ENCODE measurements at regions not wholly inside any gene's neighbourhood (a gene's known extent, or its start where the extent isn't known, plus 50 kb on each side); places are given as distances from the start of the nearest gene placed in this dataset.

GRCh38 chr16:73172973-73173709 is 125.2 kb upstream of the ZFHX3 start:
- Histone ChIP-seq H3K4me2 (ENCODE audit: low read length) (peak overlapping the region; percentile 46), H3K27ac (ENCODE audit: low read length) (no peak overlapping the region), H3F3A (ENCODE audit: low read length, unreplicated experiment) (no peaks in the 10 kb centered on the region), H3K9me3 (ENCODE audit: low read length) (no peaks in the 10 kb centered on the region), H3K9ac (ENCODE audit: low read length) (no peak overlapping the region), H3K36me3 (ENCODE audit: low read depth, low read length) (no peaks in the 10 kb centered on the region), H2AFZ (ENCODE audit: low read length) (no peak overlapping the region; the same call in none of the 2 replicates), H3K79me2 (ENCODE audit: low read length) (no peaks in the 10 kb centered on the region), H3K27me3 (ENCODE audit: low read length) (no peaks in the 10 kb centered on the region), H4K20me1 (ENCODE audit: low read length) (no peaks in the 10 kb centered on the region), H3K9me2 (replicated peaks; ENCODE audit: low read length) (no peaks in the 10 kb centered on the region), H3K4me3 (ENCODE audit: low read length) (no peak overlapping the region), H3K4me1 (ENCODE audit: insufficient read depth, low read length) (peaks cover 13% of the 10 kb centered on the region)
- ChIA-PET CTCF (interaction anchor here (0.8 kb wide), 1 partner anchor 120 kb away, joined by 12 read pairs; no protein-coding TSS in a partner anchor), POLR2A (ENCODE audit: unreplicated experiment) (interaction anchor here (0.5 kb wide), 1 partner anchor 135 kb away, joined by 4 read pairs; no protein-coding TSS in a partner anchor)
- BruUV-seq (replicated peaks), result no TSS peak
- TF ChIP-seq EZH2 (IDR thresholded peaks at IDR 0.05; ENCODE audit: low read length, unreplicated experiment) (no peak), CTCF (conservative IDR thresholded peaks at IDR 0.05; ENCODE audit: low read depth, low read length) (0 out of 2 replicates have a peak, but pooled peaks have one; percentile 5), EZH2phosphoT487 (IDR thresholded peaks at IDR 0.05; ENCODE audit: borderline replicate concordance, low read length) (no peak)
- intact Hi-C loops (cut with micrococcal nuclease), result loop anchor here (5.0 kb wide), 1 partner anchor 126 kb away; the partner anchor contains the start of gene ZFHX3
- no peak for DNase-seq
- no peak for ATAC-seq

GRCh38 chr16:73172241-73172972 is 124.5 kb upstream of the ZFHX3 start:
- H3K4me2 ChIP-seq (ENCODE audit: low read length), result peak overlapping the region; percentile 46
- H3K9me3 ChIP-seq (ENCODE audit: low read length), result no peaks in the 10 kb centered on the region
- H3K36me3 ChIP-seq (ENCODE audit: low read depth, low read length), result no peaks in the 10 kb centered on the region
- no peaks in the 10 kb centered on the region for H3F3A ChIP-seq (ENCODE audit: low read length, unreplicated experiment)
- H3K4me1 ChIP-seq (ENCODE audit: insufficient read depth, low read length), result peaks cover 13% of the 10 kb centered on the region
- CTCF ChIA-PET, result interaction anchor here (0.7 to 0.8 kb wide), 2 partner anchors 119 to 244 kb away, joined by 3 to 12 read pairs; no protein-coding TSS in a partner anchor
- H3K27me3 ChIP-seq (ENCODE audit: low read length), result no peaks in the 10 kb centered on the region
- no TSS peak for BruUV-seq (replicated peaks)
- H4K20me1 ChIP-seq (ENCODE audit: low read length), result no peaks in the 10 kb centered on the region
- H3K9me2 ChIP-seq (replicated peaks; ENCODE audit: low read length), result no peaks in the 10 kb centered on the region
- H3K27ac ChIP-seq (ENCODE audit: low read length), result no peak overlapping the region
- DNase-seq (peak; percentile 65), ATAC-seq (peak; percentile 66)
- intact Hi-C loops (cut with micrococcal nuclease), result loop anchor here (5.0 kb wide), 1 partner anchor 125 kb away; the partner anchor contains the start of gene ZFHX3
- TF ChIP-seq CTCF (conservative IDR thresholded peaks at IDR 0.05; ENCODE audit: low read depth, low read length), result no peak; the same call in 1 of the 2 replicates
- TF ChIP-seq EZH2phosphoT487 (IDR thresholded peaks at IDR 0.05; ENCODE audit: borderline replicate concordance, low read length), result no peak
- TF ChIP-seq EZH2 (IDR thresholded peaks at IDR 0.05; ENCODE audit: low read length, unreplicated experiment), result no peak
- H3K79me2 ChIP-seq (ENCODE audit: low read length), result no peaks in the 10 kb centered on the region
- POLR2A ChIA-PET (ENCODE audit: unreplicated experiment), result interaction anchor here (0.5 kb wide), 1 partner anchor 136 kb away, joined by 4 read pairs; no protein-coding TSS in a partner anchor
- H3K9ac ChIP-seq (ENCODE audit: low read length), result no peak overlapping the region
- peak overlapping the region; percentile 62; the same call in 1 of the 2 replicates for H2AFZ ChIP-seq (ENCODE audit: low read length)
- no peak overlapping the region for H3K4me3 ChIP-seq (ENCODE audit: low read length)

All from PC-3 (cell line).